SU-DHL-6 (cell line): ENCODE measurements at regions not wholly inside any gene's neighbourhood (a gene's known extent, or its start where the extent isn't known, plus 50 kb on each side); places are given as distances from the start of the nearest gene placed in this dataset.

Experiments
- CTCF ChIP-seq: fragments of 200-600 bp; sonication (generic); IDR thresholded peaks from one replicate; pipeline ENCODE4 v1.5.1; 2017; ENCODE audit warnings: antibody characterized with exemption, mild to moderate bottlenecking, low read length, moderate library complexity; ENCODE audit not compliant: insufficient read depth, poor library complexity, severe bottlenecking
- EZH2phosphoT487 ChIP-seq: fragments of 200-600 bp; sonication (generic), shearing (Covaris generic); conservative IDR thresholded peaks from 2 replicates; pipeline ENCODE4 v1.6.1; 2018; ENCODE audit warnings: mild to moderate bottlenecking, antibody characterized with exemption, low read length, moderate library complexity, mixed read lengths

DNA sequence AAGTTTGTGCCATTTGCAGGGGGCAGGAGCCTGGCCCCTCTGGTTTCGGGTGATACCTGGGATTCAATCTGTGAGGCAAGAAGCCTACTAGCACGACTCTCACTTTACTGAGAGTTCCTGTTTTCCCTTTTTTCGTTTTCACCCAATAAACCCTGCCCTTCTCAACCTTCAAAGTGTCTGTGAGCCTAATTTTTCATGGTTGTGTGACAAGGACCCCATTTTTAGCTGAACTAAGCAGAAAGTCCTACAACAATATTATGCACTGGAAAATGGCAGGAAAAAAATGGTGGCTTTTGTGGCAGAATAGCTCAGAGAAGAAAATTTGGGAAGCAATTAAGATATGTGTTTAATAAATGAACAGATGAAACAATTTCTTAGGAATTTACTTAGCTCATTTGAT, 432.1 kb downstream of the C12orf50 start:
- TF ChIP-seq CTCF (no peak), EZH2phosphoT487 (no peak)
